Keratinocyte (primary cell): ENCODE measurements at regions not wholly inside any gene's neighbourhood (a gene's known extent, or its start where the extent isn't known, plus 50 kb on each side); places are given as distances from the start of the nearest gene placed in this dataset.

Source experiments
- DNase-seq: peaks from one replicate; pipeline ENCODE4 v3.0.0-alpha.2; 2011; ENCODE audit warnings: low read depth, missing footprints, low spot score
- FAIRE-seq: peaks from 2 replicates; lab custom pipeline; 2011; peaks lifted over from hg19 to GRCh38; lab: Jason Lieb, UNC
- H2AFZ ChIP-seq: 2 replicates; pipeline ENCODE4 v1.6.0; 2012; ENCODE audit warnings: low read length, control low read depth, inconsistent platforms; ENCODE audit not compliant: control insufficient read depth
- H3K27ac ChIP-seq: 2 replicates; pipeline ENCODE4 v1.5.1; 2011; ENCODE audit warnings: low read length; ENCODE audit not compliant: control insufficient read depth, insufficient read depth
- H3K27me3 ChIP-seq: 3 replicates; pipeline ENCODE4 v1.6.0; 2011; ENCODE audit warnings: low read length; ENCODE audit not compliant: control insufficient read depth, insufficient read depth; ENCODE audit errors: extremely low read depth
- H3K36me3 ChIP-seq, 2 experiments: 2 replicates in 1 of 2; 3 replicates in 1 of 2; pipeline ENCODE4 v1.5.1; 2011; ENCODE audit warnings: low read length in 2 of 2, mild to moderate bottlenecking in 1 of 2; ENCODE audit not compliant: control insufficient read depth in 2 of 2, insufficient read depth in 2 of 2; ENCODE audit errors: extremely low read depth in 1 of 2
- H3K4me1 ChIP-seq: 3 replicates; pipeline ENCODE4 v1.5.1; 2011; ENCODE audit warnings: low read length; ENCODE audit not compliant: control insufficient read depth, insufficient read depth; ENCODE audit errors: extremely low read depth
- H3K4me2 ChIP-seq: 3 replicates; pipeline ENCODE4 v1.6.0; 2011; ENCODE audit warnings: low read depth, low read length; ENCODE audit not compliant: control insufficient read depth, insufficient read depth; ENCODE audit errors: extremely low read depth
- H3K4me3 ChIP-seq, 3 experiments: fragments of 200-600 bp in 1 of 3; sonication (generic) in 1 of 3; 2 replicates in 2 of 3; 3 replicates in 1 of 3; pipeline ENCODE4 v1.5.1; 2011 to 2016; ENCODE audit warnings: low read length in 3 of 3, mild to moderate bottlenecking in 3 of 3, control low read depth in 2 of 3, inconsistent platforms in 1 of 3, low read depth in 1 of 3, mixed read lengths in 1 of 3, mixed run types in 1 of 3, moderate library complexity in 1 of 3; ENCODE audit not compliant: control insufficient read depth in 2 of 3, insufficient read depth in 2 of 3; ENCODE audit errors: extremely low read depth in 1 of 3
- H3K79me2 ChIP-seq: 2 replicates; pipeline ENCODE4 v1.6.0; 2012; ENCODE audit warnings: low read length; ENCODE audit not compliant: control insufficient read depth, insufficient read depth
- H3K9ac ChIP-seq: 3 replicates; pipeline ENCODE4 v1.6.0; 2011; ENCODE audit warnings: low read length; ENCODE audit not compliant: control insufficient read depth, insufficient read depth; ENCODE audit errors: extremely low read depth
- H3K9me1 ChIP-seq: 3 replicates; pipeline ENCODE4 v1.6.0; 2011; ENCODE audit warnings: low read length; ENCODE audit not compliant: control insufficient read depth, insufficient read depth; ENCODE audit errors: extremely low read depth
- H3K9me3 ChIP-seq: 2 replicates; pipeline ENCODE4 v1.5.1; 2012; ENCODE audit warnings: low read depth, low read length; ENCODE audit not compliant: control insufficient read depth
- H4K20me1 ChIP-seq: 3 replicates; pipeline ENCODE4 v1.6.0; 2011; ENCODE audit warnings: low read length; ENCODE audit not compliant: control insufficient read depth, insufficient read depth; ENCODE audit errors: extremely low read depth
- CTCF ChIP-seq, 3 experiments: IDR thresholded peaks in 1 of 3; conservative IDR thresholded peaks in 1 of 3; optimal IDR thresholded peaks in 1 of 3; 2 replicates in 2 of 3; 3 replicates in 1 of 3; pipeline versions ENCODE3 to v1.5.1; 2011; ENCODE audit warnings: low read length in 3 of 3, mild to moderate bottlenecking in 3 of 3, moderate library complexity in 2 of 3, control low read depth in 1 of 3, inconsistent platforms in 1 of 3; ENCODE audit not compliant: insufficient read depth in 2 of 3; ENCODE audit errors: extremely low read depth in 1 of 3
- EZH2 ChIP-seq: IDR thresholded peaks from one replicate; pipeline ENCODE4 v1.6.1; 2012; ENCODE audit warnings: inconsistent platforms, mild to moderate bottlenecking, low read length, moderate library complexity
- dilution Hi-C: fragments of 300-500 bp; cut with MboI; formaldehyde crosslinking; loops from one replicate; pipeline ENCODE4 v1.7.0; 2020; ENCODE audit warnings: low sequenced_read_pairs; ENCODE audit not compliant: extremely low pct_ligation_motif_present

- no peak for FAIRE-seq
- Histone ChIP-seq H3K4me2 (no peak overlapping the region), H2AFZ (no peak overlapping the region), H4K20me1 (no peaks in the 10 kb centered on the region), H3K9ac (no peak overlapping the region), H3K9me3 (no peaks in the 10 kb centered on the region), H3K9me1 (no peaks in the 10 kb centered on the region), H3K36me3 (no peaks in the 10 kb centered on the region), H3K27me3 (no peaks in the 10 kb centered on the region), H3K4me1 (peaks cover 11% of the 10 kb centered on the region), H3K4me3 (no peak overlapping the region), H3K27ac (no peak overlapping the region), H3K79me2 (no peaks in the 10 kb centered on the region)
- dilution Hi-C loops, result no loop called here
- TF ChIP-seq EZH2 (no peak), CTCF (optimal IDR thresholded peaks at IDR 0.05 in 1 of 3, IDR thresholded peaks at IDR 0.05 in 1 of 3, conservative IDR thresholded peaks at IDR 0.05 in 1 of 3; ENCODE audit: extremely low read depth in 1 of 3, insufficient read depth in 2 of 3, low read length in 3 of 3) (no peak)
- no peak for DNase-seq
Observed at GRCh38 chr1:244339776-244340175, 111.9 kb downstream of the ADSS2 start.

- Histone ChIP-seq H3K4me2 (no peak overlapping the region), H2AFZ (no peak overlapping the region), H3K9ac (no peak overlapping the region), H3K79me2 (no peaks in the 10 kb centered on the region), H3K9me1 (no peaks in the 10 kb centered on the region), H3K4me3 (no peak overlapping the region), H3K27ac (no peak overlapping the region), H3K4me1 (peaks cover 11% of the 10 kb centered on the region), H3K9me3 (no peaks in the 10 kb centered on the region), H3K27me3 (no peaks in the 10 kb centered on the region), H4K20me1 (no peaks in the 10 kb centered on the region), H3K36me3 (no peaks in the 10 kb centered on the region)
- TF ChIP-seq EZH2 (no peak), CTCF (optimal IDR thresholded peaks at IDR 0.05 in 1 of 3, IDR thresholded peaks at IDR 0.05 in 1 of 3, conservative IDR thresholded peaks at IDR 0.05 in 1 of 3; ENCODE audit: extremely low read depth in 1 of 3, insufficient read depth in 2 of 3, low read length in 3 of 3) (no peak)
- dilution Hi-C loops, result no loop called here
- no peak for FAIRE-seq
- no peak for DNase-seq
Observed at GRCh38 chr1:244340396-244340795, 111.3 kb downstream of the ADSS2 start.
